T-helper 2 cell treated with Interferon-gamma antibody and Interleukin-4, amounts not matched to agents 5 μg/mL and 100 μg/mL, for 36 hours (primary cell): ENCODE measurements at regions not wholly inside any gene's neighbourhood (a gene's known extent, or its start where the extent isn't known, plus 50 kb on each side); places are given as distances from the start of the nearest gene placed in this dataset.
"Not testable (repeated sequence)": the region's sequence is repeated elsewhere in the genome, so short reads cannot be mapped to it uniquely, and the experiment has no call there.

Source experiments
- DNase-seq: peaks from one replicate; pipeline ENCODE4 v3.0.0; 2021; ENCODE audit warnings: low spot score
- H3K27ac Mint-ChIP-seq: one replicate; pipeline ENCODE4 v1.8.0; 2021; ENCODE audit warnings: mild to moderate bottlenecking, mixed read lengths
- H3K27me3 Mint-ChIP-seq: one replicate; pipeline ENCODE4 v1.8.0; 2021; ENCODE audit warnings: low read depth, mixed read lengths
- H3K36me3 Mint-ChIP-seq: one replicate; pipeline ENCODE4 v1.8.0; 2021; ENCODE audit warnings: low read depth, mixed read lengths
- H3K4me1 Mint-ChIP-seq: one replicate; pipeline ENCODE4 v1.8.0; 2021; ENCODE audit warnings: low read depth, mixed read lengths
- H3K4me3 Mint-ChIP-seq: one replicate; pipeline ENCODE4 v1.8.0; 2022; ENCODE audit warnings: mild to moderate bottlenecking, moderate library complexity, mixed read lengths
- H3K9me3 Mint-ChIP-seq: one replicate; pipeline ENCODE4 v1.8.0; 2021; ENCODE audit warnings: mixed read lengths

GRCh38 chr12:126936181-126936851, 1330.7 kb upstream of the TMEM132C start:
- no peaks in the 10 kb centered on the region for H3K27me3 Mint-ChIP-seq
- no peak for DNase-seq
- H3K9me3 Mint-ChIP-seq = peaks cover 3% of the 10 kb centered on the region
- no peaks in the 10 kb centered on the region for H3K4me1 Mint-ChIP-seq
- no peaks in the 10 kb centered on the region for H3K36me3 Mint-ChIP-seq
- peak overlapping the region; percentile 26 for H3K4me3 Mint-ChIP-seq
- H3K27ac Mint-ChIP-seq = no peak overlapping the region

GRCh38 chr12:126937431-126937830, 1329.5 kb upstream of the TMEM132C start:
- no peak overlapping the region for H3K4me3 Mint-ChIP-seq
- H3K4me1 Mint-ChIP-seq = no peaks in the 10 kb centered on the region
- H3K27ac Mint-ChIP-seq = no peak overlapping the region
- no peaks in the 10 kb centered on the region for H3K27me3 Mint-ChIP-seq
- no peak for DNase-seq
- H3K9me3 Mint-ChIP-seq = peaks cover 4% of the 10 kb centered on the region
- H3K36me3 Mint-ChIP-seq = no peaks in the 10 kb centered on the region

- Mint-ChIP-seq H3K4me1 (no peaks in the 10 kb centered on the region), H3K9me3 (peaks cover 15% of the 10 kb centered on the region), H3K27me3 (no peaks in the 10 kb centered on the region), H3K36me3 (no peaks in the 10 kb centered on the region), H3K4me3 (no peak overlapping the region), H3K27ac (no peak overlapping the region)
- DNase-seq = no peak
Measured at GRCh38 chr12:126944684-126945083, 1322.3 kb upstream of the TMEM132C start.

- peaks cover 11% of the 10 kb centered on the region for H3K9me3 Mint-ChIP-seq
- H3K4me1 Mint-ChIP-seq, H3K27ac Mint-ChIP-seq, H3K4me3 Mint-ChIP-seq, DNase-seq, H3K27me3 Mint-ChIP-seq, H3K36me3 Mint-ChIP-seq: not testable (repeated sequence)
Measured at GRCh38 chr12:126946958-126947357, 1320.0 kb upstream of the TMEM132C start.

- DNase-seq = no peak
- Mint-ChIP-seq H3K4me1 (no peaks in the 10 kb centered on the region), H3K4me3 (no peak overlapping the region), H3K27me3 (no peaks in the 10 kb centered on the region), H3K27ac (no peak overlapping the region), H3K36me3 (no peaks in the 10 kb centered on the region), H3K9me3 (peaks cover 11% of the 10 kb centered on the region)
Measured at GRCh38 chr12:126949558-126949957, 1317.4 kb upstream of the TMEM132C start.

- H3K4me3 Mint-ChIP-seq = no peak overlapping the region
- no peaks in the 10 kb centered on the region for H3K27me3 Mint-ChIP-seq
- H3K4me1 Mint-ChIP-seq = no peaks in the 10 kb centered on the region
- DNase-seq = no peak
- peaks cover 11% of the 10 kb centered on the region for H3K9me3 Mint-ChIP-seq
- no peaks in the 10 kb centered on the region for H3K36me3 Mint-ChIP-seq
- no peak overlapping the region for H3K27ac Mint-ChIP-seq
Measured at GRCh38 chr12:126950266-126950665, 1316.7 kb upstream of the TMEM132C start.

GRCh38 chr12:126952096-126953007, 1314.6 kb upstream of the TMEM132C start:
- H3K27ac Mint-ChIP-seq = no peak overlapping the region
- H3K9me3 Mint-ChIP-seq = peaks cover 11% of the 10 kb centered on the region
- no peaks in the 10 kb centered on the region for H3K4me1 Mint-ChIP-seq
- DNase-seq = no peak
- no peaks in the 10 kb centered on the region for H3K27me3 Mint-ChIP-seq
- H3K36me3 Mint-ChIP-seq = no peaks in the 10 kb centered on the region
- no peak overlapping the region for H3K4me3 Mint-ChIP-seq

GRCh38 chr12:126953365-126953889, 1313.5 kb upstream of the TMEM132C start:
- H3K27me3 Mint-ChIP-seq = no peaks in the 10 kb centered on the region
- no peaks in the 10 kb centered on the region for H3K36me3 Mint-ChIP-seq
- H3K4me1 Mint-ChIP-seq = no peaks in the 10 kb centered on the region
- DNase-seq = no peak
- no peak overlapping the region for H3K4me3 Mint-ChIP-seq
- peaks cover 5% of the 10 kb centered on the region for H3K9me3 Mint-ChIP-seq
- no peak overlapping the region for H3K27ac Mint-ChIP-seq

GRCh38 chr12:126960221-126960620, 1306.7 kb upstream of the TMEM132C start:
- DNase-seq = no peak
- Mint-ChIP-seq H3K27ac (no peak overlapping the region), H3K9me3 (peaks cover 5% of the 10 kb centered on the region), H3K27me3 (no peaks in the 10 kb centered on the region), H3K4me1 (no peaks in the 10 kb centered on the region), H3K4me3 (no peak overlapping the region), H3K36me3 (no peaks in the 10 kb centered on the region)

- Mint-ChIP-seq H3K27me3 (no peaks in the 10 kb centered on the region), H3K9me3 (peaks cover 5% of the 10 kb centered on the region), H3K36me3 (no peaks in the 10 kb centered on the region), H3K4me3 (no peak overlapping the region), H3K27ac (no peak overlapping the region), H3K4me1 (no peaks in the 10 kb centered on the region)
- DNase-seq = no peak
Measured at GRCh38 chr12:126960709-126961108, 1306.3 kb upstream of the TMEM132C start.

- no peaks in the 10 kb centered on the region for H3K4me1 Mint-ChIP-seq
- no peaks in the 10 kb centered on the region for H3K9me3 Mint-ChIP-seq
- no peaks in the 10 kb centered on the region for H3K27me3 Mint-ChIP-seq
Measured at GRCh38 chr12:126963825-126964224, 1303.1 kb upstream of the TMEM132C start.

GRCh38 chr12:126966498-126966897, 1300.5 kb upstream of the TMEM132C start:
- no peak overlapping the region for H3K27ac Mint-ChIP-seq
- H3K4me1 Mint-ChIP-seq = no peaks in the 10 kb centered on the region

More at GRCh38 chr12:126963825-126964224, 1303.1 kb upstream of the TMEM132C start:
- H3K4me3 Mint-ChIP-seq = no peak overlapping the region
- no peaks in the 10 kb centered on the region for H3K36me3 Mint-ChIP-seq
- no peak overlapping the region for H3K27ac Mint-ChIP-seq
- DNase-seq = no peak

GRCh38 chr12:126967152-126967551, 1299.8 kb upstream of the TMEM132C start:
- no peak for DNase-seq
- Mint-ChIP-seq H3K4me1 (no peaks in the 10 kb centered on the region), H3K27ac (no peak overlapping the region), H3K36me3 (no peaks in the 10 kb centered on the region), H3K4me3 (no peak overlapping the region), H3K9me3 (no peaks in the 10 kb centered on the region), H3K27me3 (no peaks in the 10 kb centered on the region)

More at GRCh38 chr12:126966498-126966897, 1300.5 kb upstream of the TMEM132C start:
- Mint-ChIP-seq H3K9me3 (no peaks in the 10 kb centered on the region), H3K4me3 (no peak overlapping the region), H3K36me3 (no peaks in the 10 kb centered on the region), H3K27me3 (no peaks in the 10 kb centered on the region)
- DNase-seq = no peak

GRCh38 chr12:126974779-126975178, 1292.2 kb upstream of the TMEM132C start:
- no peaks in the 10 kb centered on the region for H3K27me3 Mint-ChIP-seq
- no peaks in the 10 kb centered on the region for H3K4me1 Mint-ChIP-seq
- H3K27ac Mint-ChIP-seq = no peak overlapping the region
- H3K4me3 Mint-ChIP-seq = no peak overlapping the region
- DNase-seq = no peak
- no peaks in the 10 kb centered on the region for H3K36me3 Mint-ChIP-seq
- no peaks in the 10 kb centered on the region for H3K9me3 Mint-ChIP-seq
